ENCODE measurements at regions not wholly inside any gene's neighbourhood (a gene's known extent, or its start where the extent isn't known, plus 50 kb on each side); places are given as distances from the start of the nearest gene placed in this dataset.

GRCh38 chrX:82658492-82658891 lies 849.6 kb upstream of the POU3F4 start:
- H3K27ac ChIP-seq (ENCODE audit: low read depth, low read length), result no peak overlapping the region
- no peaks in the 10 kb centered on the region for H3K27me3 ChIP-seq (replicated peaks in 1 of 4; ENCODE audit: control insufficient read depth in 3 of 4, extremely low read depth in 1 of 4, insufficient read depth in 3 of 4, low read length in 3 of 4)
- no peak overlapping the region for H3K4me3 ChIP-seq (ENCODE audit: extremely low read depth in 1 of 4, insufficient read depth in 2 of 4, low read depth in 3 of 4, low read length in 4 of 4)
- no peaks in the 10 kb centered on the region for H3K79me2 ChIP-seq (ENCODE audit: control insufficient read depth in 1 of 2, insufficient read depth in 2 of 2, low read length in 2 of 2)
- H3K18ac ChIP-seq (ENCODE audit: extremely low read depth, low read length), result no peak overlapping the region
- FAIRE-seq (no peak), DNase-seq (ENCODE audit: low read depth in 1 of 2, low spot score in 2 of 2) (no peak)
- H3K4me1 ChIP-seq (replicated peaks in 1 of 4; ENCODE audit: control insufficient read depth in 3 of 4, insufficient read depth in 4 of 4, low read length in 3 of 4), result no peaks in the 10 kb centered on the region
- H2AK5ac ChIP-seq (ENCODE audit: low read depth, low read length), result no peak overlapping the region
- H4K8ac ChIP-seq (ENCODE audit: extremely low read depth, insufficient read depth, low read length), result no peak overlapping the region
- no peak overlapping the region for H4K91ac ChIP-seq (replicated peaks; ENCODE audit: insufficient read length, low read length)
- no peak overlapping the region for H3K23ac ChIP-seq (ENCODE audit: insufficient read length)
- H3K4ac ChIP-seq (replicated peaks; ENCODE audit: insufficient read length, low read depth, low read length), result no peak overlapping the region
- H3K23me2 ChIP-seq (ENCODE audit: low read depth, low read length), result no peaks in the 10 kb centered on the region
- no peak overlapping the region for H3K56ac ChIP-seq (replicated peaks; ENCODE audit: insufficient read length, low read depth, low read length)
- H2AFZ ChIP-seq (ENCODE audit: low read length), result no peak overlapping the region
- no peak overlapping the region for H3K4me2 ChIP-seq (ENCODE audit: insufficient read depth in 1 of 2, low read depth in 2 of 2, low read length in 2 of 2)
- no peak overlapping the region for H2BK20ac ChIP-seq (ENCODE audit: low read length)
- H3K9me3 ChIP-seq (ENCODE audit: insufficient read depth in 2 of 2, low read depth in 1 of 2, low read length in 1 of 2), result no peaks in the 10 kb centered on the region
- H2BK12ac ChIP-seq (ENCODE audit: low read depth, low read length), result no peak overlapping the region
- 85% methylated on average over 3 of the region's 3 CpGs; no CpG with 5 or more reads in 1 of the 2 experiments for WGBS, 2 experiments (ENCODE audit: extremely low coverage in 1 of 2, insufficient coverage in 1 of 2, insufficient read length in 1 of 2, insufficient replicate concordance in 2 of 2, low coverage in 1 of 2, low lambda C conversion rate in 2 of 2, missing lambda C conversion rate in 1 of 2)
- ChIA-PET CTCF (ENCODE audit: partially characterized antibody) (interaction anchor here (0.6 to 1.6 kb wide), 2 partner anchors 10 to 18 kb away, joined by 3 to 5 read pairs; no protein-coding TSS in a partner anchor), POLR2A (ENCODE audit: partially characterized antibody) (no interaction called here)
- H3K9ac ChIP-seq (replicated peaks in 1 of 4; ENCODE audit: extremely low read depth in 1 of 4, low read depth in 3 of 4, low read length in 3 of 4), result no peak overlapping the region
- H3K79me1 ChIP-seq (ENCODE audit: low read depth, low read length), result no peaks in the 10 kb centered on the region
- no peak overlapping the region for H2BK15ac ChIP-seq (ENCODE audit: low read length)
- H3K14ac ChIP-seq (ENCODE audit: insufficient read length), result no peak overlapping the region
- H3K36me3 ChIP-seq (ENCODE audit: control insufficient read depth in 2 of 4, insufficient read depth in 4 of 4, low read length in 3 of 4), result no peaks in the 10 kb centered on the region
- H4K5ac ChIP-seq (ENCODE audit: insufficient read length, low read depth, low read length), result no peak overlapping the region
- H2BK5ac ChIP-seq (ENCODE audit: low read depth, low read length), result no peak overlapping the region
- H2BK120ac ChIP-seq (replicated peaks; ENCODE audit: low read depth, low read length), result no peak overlapping the region
- no peaks in the 10 kb centered on the region for H4K20me1 ChIP-seq (replicated peaks in 1 of 2; ENCODE audit: control insufficient read depth in 1 of 2, insufficient read depth in 2 of 2, low read length in 2 of 2)
- TF ChIP-seq ATF2 (IDR thresholded peaks at IDR 0.05; ENCODE audit: low read length) (no peak), ATF3 (IDR thresholded peaks at IDR 0.05; ENCODE audit: insufficient read depth, low read depth, low read length) (no peak), GABPA (IDR thresholded peaks at IDR 0.05; ENCODE audit: borderline replicate concordance, insufficient read depth, low read length) (no peak), POLR2AphosphoS5 (IDR thresholded peaks at IDR 0.05; ENCODE audit: low read depth, low read length) (no peak), EGR1 (IDR thresholded peaks at IDR 0.05; ENCODE audit: borderline replicate concordance, low read depth, low read length) (no peak), FOSL1 (IDR thresholded peaks at IDR 0.05; ENCODE audit: insufficient read depth, low read depth, low read length) (no peak), CTCF (IDR thresholded peaks at IDR 0.05; ENCODE audit: control extremely low read depth in 1 of 3, insufficient read depth in 1 of 3, low read depth in 1 of 3, low read length in 3 of 3) (no peak), JUND (IDR thresholded peaks at IDR 0.05; ENCODE audit: low read length) (no peak), YY1 (IDR thresholded peaks at IDR 0.05; ENCODE audit: low read depth, low read length) (no peak)

Data from H1 (cell line).